ENCODE measurements at regions not wholly inside any gene's neighbourhood (a gene's known extent, or its start where the extent isn't known, plus 50 kb on each side); places are given as distances from the start of the nearest gene placed in this dataset.

GRCh38 chrY:21105529-21105928, 349.6 kb downstream of the RPS4Y2 start:
- ATAC-seq (ENCODE audit: low read depth) = no peak
- TF ChIP-seq CTCF (IDR thresholded peaks at IDR 0.05; ENCODE audit: poor library complexity, severe bottlenecking) = no peak
- Histone ChIP-seq H3K4me1 (ENCODE audit: insufficient read depth, poor library complexity, severe bottlenecking) (no peaks in the 10 kb centered on the region), H3K36me3 (ENCODE audit: low read depth) (no peaks in the 10 kb centered on the region), H3K27me3 (ENCODE audit: insufficient read depth, poor library complexity, severe bottlenecking) (no peaks in the 10 kb centered on the region), H3K27ac (ENCODE audit: poor library complexity, severe bottlenecking) (no peak overlapping the region), H3K9me3 (ENCODE audit: severe bottlenecking) (no peaks in the 10 kb centered on the region), H3K4me3 (ENCODE audit: severe bottlenecking) (no peak overlapping the region)
- no peak for DNase-seq (ENCODE audit: low spot score)

GRCh38 chrY:21111313-21111712, 355.4 kb downstream of the RPS4Y2 start:
- no peaks in the 10 kb centered on the region for H3K9me3 ChIP-seq (ENCODE audit: severe bottlenecking)
- no peaks in the 10 kb centered on the region for H3K4me1 ChIP-seq (ENCODE audit: insufficient read depth, poor library complexity, severe bottlenecking)
- no peaks in the 10 kb centered on the region for H3K36me3 ChIP-seq (ENCODE audit: low read depth)
- H3K4me3 ChIP-seq (ENCODE audit: severe bottlenecking) = no peak overlapping the region
- DNase-seq (ENCODE audit: low spot score) = no peak
- ATAC-seq (ENCODE audit: low read depth) = no peak
- no peak overlapping the region for H3K27ac ChIP-seq (ENCODE audit: poor library complexity, severe bottlenecking)
- no peaks in the 10 kb centered on the region for H3K27me3 ChIP-seq (ENCODE audit: insufficient read depth, poor library complexity, severe bottlenecking)
- no peak for TF ChIP-seq CTCF (IDR thresholded peaks at IDR 0.05; ENCODE audit: poor library complexity, severe bottlenecking)

GRCh38 chrY:21121065-21121464, 365.2 kb downstream of the RPS4Y2 start:
- no peak for TF ChIP-seq CTCF (IDR thresholded peaks at IDR 0.05; ENCODE audit: poor library complexity, severe bottlenecking)
- no peaks in the 10 kb centered on the region for H3K4me1 ChIP-seq (ENCODE audit: insufficient read depth, poor library complexity, severe bottlenecking)

GRCh38 chrY:21135591-21135990, 375.5 kb upstream of the RBMY1B start:
- no peak for ATAC-seq (ENCODE audit: low read depth)
- no peak for TF ChIP-seq CTCF (IDR thresholded peaks at IDR 0.05; ENCODE audit: poor library complexity, severe bottlenecking)

More at GRCh38 chrY:21121065-21121464, 365.2 kb downstream of the RPS4Y2 start:
- Histone ChIP-seq H3K27me3 (ENCODE audit: insufficient read depth, poor library complexity, severe bottlenecking) (no peaks in the 10 kb centered on the region), H3K36me3 (ENCODE audit: low read depth) (no peaks in the 10 kb centered on the region), H3K9me3 (ENCODE audit: severe bottlenecking) (no peaks in the 10 kb centered on the region), H3K4me3 (ENCODE audit: severe bottlenecking) (no peak overlapping the region), H3K27ac (ENCODE audit: poor library complexity, severe bottlenecking) (no peak overlapping the region)
- DNase-seq (ENCODE audit: low spot score) = no peak
- ATAC-seq (ENCODE audit: low read depth) = no peak

GRCh38 chrY:21138056-21138758, 372.9 kb upstream of the RBMY1B start:
- ATAC-seq (ENCODE audit: low read depth) (no peak), DNase-seq (ENCODE audit: low spot score) (no peak)
- no peak for TF ChIP-seq CTCF (IDR thresholded peaks at IDR 0.05; ENCODE audit: poor library complexity, severe bottlenecking)
- Histone ChIP-seq H3K9me3 (ENCODE audit: severe bottlenecking) (no peaks in the 10 kb centered on the region), H3K4me3 (ENCODE audit: severe bottlenecking) (no peak overlapping the region), H3K27ac (ENCODE audit: poor library complexity, severe bottlenecking) (no peak overlapping the region), H3K4me1 (ENCODE audit: insufficient read depth, poor library complexity, severe bottlenecking) (no peaks in the 10 kb centered on the region), H3K27me3 (ENCODE audit: insufficient read depth, poor library complexity, severe bottlenecking) (no peaks in the 10 kb centered on the region), H3K36me3 (ENCODE audit: low read depth) (no peaks in the 10 kb centered on the region)

More at GRCh38 chrY:21135591-21135990, 375.5 kb upstream of the RBMY1B start:
- H3K9me3 ChIP-seq (ENCODE audit: severe bottlenecking) = no peaks in the 10 kb centered on the region
- H3K36me3 ChIP-seq (ENCODE audit: low read depth) = no peaks in the 10 kb centered on the region
- DNase-seq (ENCODE audit: low spot score) = no peak
- no peaks in the 10 kb centered on the region for H3K27me3 ChIP-seq (ENCODE audit: insufficient read depth, poor library complexity, severe bottlenecking)
- no peak overlapping the region for H3K27ac ChIP-seq (ENCODE audit: poor library complexity, severe bottlenecking)
- H3K4me1 ChIP-seq (ENCODE audit: insufficient read depth, poor library complexity, severe bottlenecking) = no peaks in the 10 kb centered on the region
- no peak overlapping the region for H3K4me3 ChIP-seq (ENCODE audit: severe bottlenecking)
